ENCODE measurements at regions not wholly inside any gene's neighbourhood (a gene's known extent, or its start where the extent isn't known, plus 50 kb on each side); places are given as distances from the start of the nearest gene placed in this dataset.
"Not testable (repeated sequence)": the region's sequence is repeated elsewhere in the genome, so short reads cannot be mapped to it uniquely, and the experiment has no call there.

- H3K36me3 ChIP-seq (ENCODE audit: insufficient read depth, low read length); H3K4me3 ChIP-seq (ENCODE audit: low read length); H3K27me3 ChIP-seq (ENCODE audit: insufficient read depth, low read length); H3K4me1 ChIP-seq (ENCODE audit: insufficient read depth, low read length); H3K9me3 ChIP-seq (ENCODE audit: low read length); H2AFZ ChIP-seq (ENCODE audit: low read depth, low read length): not testable (repeated sequence)
Measured at GRCh38 chr18:71031296-71032191, 742.7 kb downstream of the SOCS6 start.

DNA sequence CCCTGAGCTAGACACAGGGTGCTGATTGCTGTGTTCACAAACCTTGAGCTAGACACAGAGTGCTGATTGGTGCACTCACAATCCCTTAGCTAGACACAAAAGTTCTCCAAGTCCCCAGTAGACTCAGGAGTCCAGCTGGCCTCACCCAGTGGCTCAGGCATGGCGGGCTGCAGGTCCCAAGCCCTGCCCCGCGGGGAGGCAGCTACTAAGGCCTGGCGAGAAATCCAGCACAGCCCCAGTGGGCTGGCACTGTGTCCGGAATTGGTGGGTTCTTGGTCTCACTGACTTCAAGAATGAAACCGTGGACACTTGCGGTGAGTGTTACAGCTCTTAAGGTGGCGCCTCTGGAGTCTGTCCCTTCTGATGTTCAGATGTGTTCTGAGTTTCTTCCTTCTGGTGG, 741.2 kb downstream of the SOCS6 start:
- H2AFZ ChIP-seq (ENCODE audit: low read depth, low read length); H3K27me3 ChIP-seq (ENCODE audit: insufficient read depth, low read length); H3K9me3 ChIP-seq (ENCODE audit: low read length); H3K4me3 ChIP-seq (ENCODE audit: low read length); H3K36me3 ChIP-seq (ENCODE audit: insufficient read depth, low read length); H3K4me1 ChIP-seq (ENCODE audit: insufficient read depth, low read length): not testable (repeated sequence)

- H3K27me3 ChIP-seq (ENCODE audit: insufficient read depth, low read length): no peaks in the 10 kb centered on the region
- no peaks in the 10 kb centered on the region for H3K9me3 ChIP-seq (ENCODE audit: low read length)
- H3K36me3 ChIP-seq (ENCODE audit: insufficient read depth, low read length): no peaks in the 10 kb centered on the region
- no peaks in the 10 kb centered on the region for H3K4me1 ChIP-seq (ENCODE audit: insufficient read depth, low read length)
- H3K4me3 ChIP-seq (ENCODE audit: low read length): no peak overlapping the region
- no peak overlapping the region for H2AFZ ChIP-seq (ENCODE audit: low read depth, low read length)
Measured at GRCh38 chr18:71028285-71028762, 739.5 kb downstream of the SOCS6 start.

DNA sequence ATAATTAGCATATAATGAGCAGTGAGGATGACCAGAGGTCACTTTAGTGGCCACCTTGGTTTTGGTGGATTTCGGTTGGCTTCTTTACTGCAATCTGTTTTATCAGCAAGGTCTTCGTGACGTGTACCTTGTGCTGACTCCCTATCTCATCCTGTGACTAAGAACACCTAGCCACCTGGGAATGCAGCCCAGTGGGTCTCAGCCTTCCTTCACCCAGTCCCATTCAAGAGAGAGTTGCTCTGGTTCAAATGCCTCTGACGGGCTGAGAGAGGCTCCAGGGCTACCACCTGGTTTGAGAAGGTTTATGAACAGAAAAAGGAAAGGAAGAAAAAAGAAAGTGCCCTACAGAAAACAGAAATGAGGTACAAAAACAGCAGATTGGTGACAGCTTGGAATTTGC, 738.7 kb downstream of the SOCS6 start:
- no peaks in the 10 kb centered on the region for H3K36me3 ChIP-seq (ENCODE audit: insufficient read depth, low read length)
- no peak overlapping the region for H2AFZ ChIP-seq (ENCODE audit: low read depth, low read length)
- no peaks in the 10 kb centered on the region for H3K4me1 ChIP-seq (ENCODE audit: insufficient read depth, low read length)
- H3K9me3 ChIP-seq (ENCODE audit: low read length): no peaks in the 10 kb centered on the region
- no peaks in the 10 kb centered on the region for H3K27me3 ChIP-seq (ENCODE audit: insufficient read depth, low read length)
- H3K4me3 ChIP-seq (ENCODE audit: low read length): no peak overlapping the region

GRCh38 chr18:71025505-71026225, 736.8 kb downstream of the SOCS6 start:
- Histone ChIP-seq H3K4me3 (ENCODE audit: low read length) (no peak overlapping the region), H2AFZ (ENCODE audit: low read depth, low read length) (no peak overlapping the region), H3K4me1 (ENCODE audit: insufficient read depth, low read length) (no peaks in the 10 kb centered on the region), H3K36me3 (ENCODE audit: insufficient read depth, low read length) (no peaks in the 10 kb centered on the region), H3K27me3 (ENCODE audit: insufficient read depth, low read length) (no peaks in the 10 kb centered on the region), H3K9me3 (ENCODE audit: low read length) (no peaks in the 10 kb centered on the region)

- H3K9me3 ChIP-seq (ENCODE audit: low read length): no peaks in the 10 kb centered on the region
- H3K4me1 ChIP-seq (ENCODE audit: insufficient read depth, low read length): no peaks in the 10 kb centered on the region
- H2AFZ ChIP-seq (ENCODE audit: low read depth, low read length): no peak overlapping the region
- H3K36me3 ChIP-seq (ENCODE audit: insufficient read depth, low read length): no peaks in the 10 kb centered on the region
- H3K4me3 ChIP-seq (ENCODE audit: low read length): no peak overlapping the region
- H3K27me3 ChIP-seq (ENCODE audit: insufficient read depth, low read length): no peaks in the 10 kb centered on the region
Measured at GRCh38 chr18:71022389-71022788, 733.5 kb downstream of the SOCS6 start.

- Histone ChIP-seq H2AFZ (ENCODE audit: low read depth, low read length) (no peak overlapping the region), H3K4me3 (ENCODE audit: low read length) (no peak overlapping the region), H3K27me3 (ENCODE audit: insufficient read depth, low read length) (no peaks in the 10 kb centered on the region), H3K36me3 (ENCODE audit: insufficient read depth, low read length) (no peaks in the 10 kb centered on the region), H3K9me3 (ENCODE audit: low read length) (no peaks in the 10 kb centered on the region), H3K4me1 (ENCODE audit: insufficient read depth, low read length) (no peaks in the 10 kb centered on the region)
Measured at GRCh38 chr18:71021030-71021362, 732.2 kb downstream of the SOCS6 start.

- Histone ChIP-seq H2AFZ (ENCODE audit: low read depth, low read length) (no peak overlapping the region), H3K4me3 (ENCODE audit: low read length) (no peak overlapping the region), H3K4me1 (ENCODE audit: insufficient read depth, low read length) (no peaks in the 10 kb centered on the region), H3K36me3 (ENCODE audit: insufficient read depth, low read length) (no peaks in the 10 kb centered on the region), H3K9me3 (ENCODE audit: low read length) (no peaks in the 10 kb centered on the region), H3K27me3 (ENCODE audit: insufficient read depth, low read length) (no peaks in the 10 kb centered on the region)
Measured at GRCh38 chr18:71020342-71021029, 731.6 kb downstream of the SOCS6 start.

DNA sequence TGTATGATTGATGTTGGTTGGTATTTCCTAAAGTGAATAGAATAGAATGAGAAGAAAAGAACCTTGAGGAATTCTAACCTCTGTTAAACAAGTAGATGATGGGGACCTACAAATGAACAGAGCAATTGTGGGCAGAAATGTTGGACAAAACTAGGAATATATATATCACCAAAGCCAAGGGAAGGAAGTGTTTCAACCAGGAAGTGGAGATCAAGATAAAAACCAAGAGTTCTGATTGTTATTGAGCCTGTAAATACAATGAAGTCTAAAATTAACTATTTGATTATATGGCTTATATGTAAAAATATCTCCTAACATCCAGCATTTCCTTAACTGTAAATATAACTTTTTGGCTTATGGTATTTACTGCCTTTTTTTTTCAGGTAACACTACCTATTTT, 730.0 kb downstream of the SOCS6 start:
- Histone ChIP-seq H3K36me3 (ENCODE audit: insufficient read depth, low read length) (no peaks in the 10 kb centered on the region), H3K4me3 (ENCODE audit: low read length) (no peak overlapping the region), H3K4me1 (ENCODE audit: insufficient read depth, low read length) (no peaks in the 10 kb centered on the region), H3K27me3 (ENCODE audit: insufficient read depth, low read length) (no peaks in the 10 kb centered on the region), H3K9me3 (ENCODE audit: low read length) (no peaks in the 10 kb centered on the region), H2AFZ (ENCODE audit: low read depth, low read length) (no peak overlapping the region)

DNA sequence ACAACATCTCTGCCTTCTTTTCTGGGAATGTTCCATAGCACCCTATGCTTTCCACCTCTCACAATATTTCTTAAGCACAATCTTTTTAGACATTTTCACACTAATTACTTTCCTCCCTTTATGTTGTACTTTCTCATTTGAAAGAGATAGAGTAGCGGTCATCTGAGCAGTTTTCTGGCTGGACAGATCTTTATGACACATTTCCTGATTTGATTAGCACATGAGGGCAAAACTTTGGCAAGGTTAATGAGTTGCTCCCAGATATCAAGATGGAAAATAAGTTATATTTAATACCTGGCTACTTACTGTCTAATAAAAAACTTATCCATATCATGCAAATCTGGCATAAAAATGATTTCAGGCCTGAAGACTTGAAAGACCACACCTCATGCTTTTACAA, 723.9 kb downstream of the SOCS6 start:
- no peaks in the 10 kb centered on the region for H3K36me3 ChIP-seq (ENCODE audit: insufficient read depth, low read length)
- no peaks in the 10 kb centered on the region for H3K4me1 ChIP-seq (ENCODE audit: insufficient read depth, low read length)
- no peaks in the 10 kb centered on the region for H3K9me3 ChIP-seq (ENCODE audit: low read length)
- H2AFZ ChIP-seq (ENCODE audit: low read depth, low read length): no peak overlapping the region
- no peaks in the 10 kb centered on the region for H3K27me3 ChIP-seq (ENCODE audit: insufficient read depth, low read length)
- no peak overlapping the region for H3K4me3 ChIP-seq (ENCODE audit: low read length)

DNA sequence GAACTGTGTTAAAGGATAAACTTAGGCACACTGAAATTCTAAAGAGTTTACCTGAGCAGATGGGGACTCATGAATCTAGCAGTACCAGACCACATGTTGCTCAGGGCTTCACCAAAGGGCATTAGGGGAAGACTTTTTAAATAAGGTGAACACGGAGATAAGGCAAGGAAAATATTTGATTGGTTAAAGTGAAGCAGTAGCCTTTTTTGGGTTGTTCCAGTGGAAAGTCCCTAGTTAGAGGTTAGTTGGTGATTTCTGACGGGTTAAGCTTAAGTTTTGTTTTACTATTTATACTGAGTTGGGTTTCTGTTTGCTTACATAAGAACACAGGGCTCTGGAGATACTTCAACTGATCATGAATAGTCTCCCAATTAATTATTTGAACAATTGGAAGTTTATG, 722.5 kb downstream of the SOCS6 start:
- no peak overlapping the region for H2AFZ ChIP-seq (ENCODE audit: low read depth, low read length)
- no peaks in the 10 kb centered on the region for H3K4me1 ChIP-seq (ENCODE audit: insufficient read depth, low read length)
- no peaks in the 10 kb centered on the region for H3K9me3 ChIP-seq (ENCODE audit: low read length)
- no peaks in the 10 kb centered on the region for H3K27me3 ChIP-seq (ENCODE audit: insufficient read depth, low read length)
- no peaks in the 10 kb centered on the region for H3K36me3 ChIP-seq (ENCODE audit: insufficient read depth, low read length)
- no peak overlapping the region for H3K4me3 ChIP-seq (ENCODE audit: low read length)

GRCh38 chr18:71008257-71008656, 719.4 kb downstream of the SOCS6 start:
- H3K36me3 ChIP-seq (ENCODE audit: insufficient read depth, low read length): no peaks in the 10 kb centered on the region
- H3K27me3 ChIP-seq (ENCODE audit: insufficient read depth, low read length): no peaks in the 10 kb centered on the region
- no peak overlapping the region for H2AFZ ChIP-seq (ENCODE audit: low read depth, low read length)
- H3K9me3 ChIP-seq (ENCODE audit: low read length): no peaks in the 10 kb centered on the region
- H3K4me1 ChIP-seq (ENCODE audit: insufficient read depth, low read length): no peaks in the 10 kb centered on the region
- no peak overlapping the region for H3K4me3 ChIP-seq (ENCODE audit: low read length)

GRCh38 chr18:71001597-71001996, 712.8 kb downstream of the SOCS6 start:
- H3K4me1 ChIP-seq (ENCODE audit: insufficient read depth, low read length): no peaks in the 10 kb centered on the region
- no peaks in the 10 kb centered on the region for H3K27me3 ChIP-seq (ENCODE audit: insufficient read depth, low read length)
- no peak overlapping the region for H3K4me3 ChIP-seq (ENCODE audit: low read length)
- no peaks in the 10 kb centered on the region for H3K36me3 ChIP-seq (ENCODE audit: insufficient read depth, low read length)
- H2AFZ ChIP-seq (ENCODE audit: low read depth, low read length): no peak overlapping the region
- no peaks in the 10 kb centered on the region for H3K9me3 ChIP-seq (ENCODE audit: low read length)

Data from neuron (in vitro differentiated cells).